Lower leg skin (tissue), 4 donors: ENCODE measurements at regions not wholly inside any gene's neighbourhood (a gene's known extent, or its start where the extent isn't known, plus 50 kb on each side); places are given as distances from the start of the nearest gene placed in this dataset.
"Not testable (repeated sequence)": the region's sequence is repeated elsewhere in the genome, so short reads cannot be mapped to it uniquely, and the experiment has no call there.

Experiments used
- DNase-seq, 2 donors: peaks; one replicate each; pipeline ENCODE4 v3.0.0-alpha.2; 2019; ENCODE audit warnings: low spot score in 2 of 2
- H3K4me3 ChIP-seq: fragments of 200-600 bp; sonication (generic); 2 replicates; pipeline ENCODE4 v1.5.1; 2017; ENCODE audit warnings: mild to moderate bottlenecking, low read depth; ENCODE audit not compliant: poor library complexity, severe bottlenecking
- CTCF ChIP-seq, 3 donors: fragments of 450-650 bp; IDR thresholded peaks; one replicate each; pipeline ENCODE4 v1.5.1; 2016; ENCODE audit warnings: antibody characterized with exemption in 3 of 3, mild to moderate bottlenecking in 3 of 3, moderate library complexity in 2 of 3
- POLR2A ChIP-seq, 2 donors: fragments of 450-650 bp; IDR thresholded peaks; one replicate each; pipeline ENCODE4 v1.6.1; 2016 to 2017; ENCODE audit warnings: antibody characterized with exemption in 2 of 2, mild to moderate bottlenecking in 1 of 2, moderate library complexity in 1 of 2
- WGBS, 2 donors: methylation state at CpG; one replicate each; pipeline ENCODE4 v1.1.5; 2018; 5-methylcytosine and 5-hydroxymethylcytosine counted together
- intact Hi-C: fragments of 100-400 bp; cut with DNase I; formaldehyde crosslinking; loops from one replicate; pipeline ENCODE4 v1.15.0; 2023; ENCODE audit warnings: low total_unique reads

- peak in 1 of 2 donors; percentile 37 for DNase-seq
- no peak overlapping the region for H3K4me3 ChIP-seq
- WGBS, 2 donors = 88 to 89% methylated on average over 2 of the region's 2 CpGs
- intact Hi-C loops = no loop called here
- no peak for TF ChIP-seq POLR2A (IDR thresholded peaks at IDR 0.05)
- TF ChIP-seq CTCF (IDR thresholded peaks at IDR 0.05) = no peak
Measured at GRCh38 chr2:44056947-44057346, 61.2 kb upstream of the LRPPRC start.

GRCh38 chr2:44060286-44060685 is 64.5 kb upstream of the LRPPRC start:
- intact Hi-C loops, H3K4me3 ChIP-seq: not testable (repeated sequence)
- DNase-seq = peak in 1 of 2 donors; percentile 60
- 43 to 45% methylated on average over 1 of the region's 1 CpG for WGBS, 2 donors

- no peak overlapping the region for H3K4me3 ChIP-seq
- intact Hi-C loops = no loop called here
- no peak for TF ChIP-seq CTCF (IDR thresholded peaks at IDR 0.05)
- no peak for TF ChIP-seq POLR2A (IDR thresholded peaks at IDR 0.05)
- DNase-seq = no peak
- 70 to 90% methylated on average over 1 of the region's 1 CpG for WGBS, 2 donors
Measured at GRCh38 chr2:44060990-44061389, 65.2 kb upstream of the LRPPRC start.

- no peak for TF ChIP-seq POLR2A (IDR thresholded peaks at IDR 0.05)
- TF ChIP-seq CTCF (IDR thresholded peaks at IDR 0.05) = no peak
- intact Hi-C loops = no loop called here
- 82 to 84% methylated on average over 15 of the region's 15 CpGs for WGBS, 2 donors
Measured at GRCh38 chr2:44061469-44061868, 65.7 kb upstream of the LRPPRC start.

GRCh38 chr2:44061876-44062275 is 66.1 kb upstream of the LRPPRC start:
- no peak overlapping the region for H3K4me3 ChIP-seq
- intact Hi-C loops = no loop called here
- DNase-seq = peak in 1 of 2 donors; percentile 37
- no peak for TF ChIP-seq POLR2A (IDR thresholded peaks at IDR 0.05)
- WGBS, 2 donors = 69 to 80% methylated on average over 7 of the region's 7 CpGs

More at GRCh38 chr2:44061469-44061868, 65.7 kb upstream of the LRPPRC start:
- DNase-seq = peak in 1 of 2 donors; percentile 69
- no peak overlapping the region for H3K4me3 ChIP-seq

GRCh38 chr2:44063033-44063432 is 67.2 kb upstream of the LRPPRC start:
- TF ChIP-seq CTCF (IDR thresholded peaks at IDR 0.05) (no peak), POLR2A (IDR thresholded peaks at IDR 0.05) (no peak)
- peak in 1 of 2 donors; percentile 29 for DNase-seq
- intact Hi-C loops = no loop called here
- no peak overlapping the region for H3K4me3 ChIP-seq
- WGBS, 2 donors = 74 to 80% methylated on average over 4 of the region's 4 CpGs

GRCh38 chr2:44064281-44064680 is 68.5 kb upstream of the LRPPRC start:
- H3K4me3 ChIP-seq, intact Hi-C loops: not testable (repeated sequence)
- 94 to 97% methylated on average over 6 of the region's 6 CpGs for WGBS, 2 donors
- DNase-seq = peak in 1 of 2 donors; percentile 56

GRCh38 chr2:44067012-44067790 is 71.4 kb upstream of the LRPPRC start:
- peak in 1 of 2 donors; percentile 63 for DNase-seq
- intact Hi-C loops, H3K4me3 ChIP-seq: not testable (repeated sequence)
- WGBS, 2 donors = 97% methylated on average over 21 to 22 of the region's 57 CpGs

- intact Hi-C loops, H3K4me3 ChIP-seq: not testable (repeated sequence)
- 95 to 97% methylated on average over 6 to 21 of the region's 22 CpGs for WGBS, 2 donors
- peak in 1 of 2 donors; percentile 56 for DNase-seq
Measured at GRCh38 chr2:44067791-44068181, 72.0 kb upstream of the LRPPRC start.
